Subcutaneous abdominal adipose tissue (tissue), 5 donors: ENCODE measurements at regions not wholly inside any gene's neighbourhood (a gene's known extent, or its start where the extent isn't known, plus 50 kb on each side); places are given as distances from the start of the nearest gene placed in this dataset.
"Not testable (repeated sequence)": the region's sequence is repeated elsewhere in the genome, so short reads cannot be mapped to it uniquely, and the experiment has no call there.

Experiments used
- H3K27ac ChIP-seq: one replicate; pipeline ENCODE4 v1.7.0; 2013; ENCODE audit warnings: low read depth, mild to moderate bottlenecking, inconsistent platforms, low read length, moderate library complexity
- H3K27me3 ChIP-seq, 5 donors: one replicate each; pipeline ENCODE4 v1.7.0; 2013; ENCODE audit warnings: low read length in 5 of 5, inconsistent platforms in 1 of 5; ENCODE audit not compliant: control insufficient read depth in 5 of 5, insufficient read depth in 4 of 5
- H3K36me3 ChIP-seq, 5 donors: one replicate each; pipeline ENCODE4 v1.7.0; 2013; ENCODE audit warnings: low read length in 5 of 5; ENCODE audit not compliant: control insufficient read depth in 5 of 5, insufficient read depth in 5 of 5
- H3K4me1 ChIP-seq, 5 donors: one replicate each; pipeline ENCODE4 v1.7.0; 2013; ENCODE audit warnings: low read length in 5 of 5, mild to moderate bottlenecking in 3 of 5, moderate library complexity in 1 of 5; ENCODE audit not compliant: control insufficient read depth in 5 of 5, insufficient read depth in 5 of 5
- H3K4me3 ChIP-seq, 5 donors: one replicate each; pipeline ENCODE4 v1.7.0; 2013; ENCODE audit warnings: low read length in 5 of 5, low read depth in 1 of 5
- H3K9ac ChIP-seq, 5 donors: one replicate each; pipeline ENCODE4 v1.7.0; 2013; ENCODE audit warnings: low read length in 5 of 5, mild to moderate bottlenecking in 4 of 5, moderate library complexity in 3 of 5
- H3K9me3 ChIP-seq, 5 donors: one replicate each; pipeline ENCODE4 v1.7.0; 2013; ENCODE audit warnings: low read length in 5 of 5; ENCODE audit not compliant: control insufficient read depth in 5 of 5
- donor health status: healthy.
- donor health status: healthy.
- donor health status: healthy.
- donor health status: healthy.
- donor health status: healthy.

GRCh38 chr3:71991046-71991445, 206.1 kb upstream of the PROK2 start:
- no peak overlapping the region for H3K27ac ChIP-seq
- H3K9me3 ChIP-seq = peaks cover 0 to 9% (median 5%) of the 10 kb centered on the region in 5 donors
- no peaks in the 10 kb centered on the region for H3K36me3 ChIP-seq
- H3K4me1 ChIP-seq = peaks cover 0 to 18% (median 6%) of the 10 kb centered on the region in 5 donors
- no peak overlapping the region for H3K4me3 ChIP-seq
- H3K9ac ChIP-seq = no peak overlapping the region
- H3K27me3 ChIP-seq = peaks cover 0 to 2% (median 0%) of the 10 kb centered on the region in 5 donors

DNA sequence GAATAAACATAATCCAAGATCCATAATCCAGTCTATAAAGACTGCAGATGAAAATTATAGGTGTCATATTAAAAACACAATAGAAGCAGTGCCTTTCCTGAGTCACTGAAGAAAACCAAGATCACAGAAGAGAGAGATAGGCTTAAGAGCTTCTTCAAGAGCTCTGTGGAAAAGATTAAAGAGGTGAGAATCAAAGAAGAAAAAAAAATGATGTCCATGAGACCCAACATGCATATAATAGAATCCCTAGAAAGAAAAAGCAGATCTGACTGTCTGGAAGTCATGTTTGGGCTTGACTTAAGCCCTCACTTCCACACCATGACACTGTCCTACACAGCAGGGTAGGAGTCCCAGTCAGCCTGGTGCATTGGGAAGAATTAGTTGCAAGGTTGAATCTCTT, 205.6 kb upstream of the PROK2 start:
- Histone ChIP-seq H3K9ac (no peak overlapping the region), H3K9me3 (peaks cover 0 to 9% (median 5%) of the 10 kb centered on the region in 5 donors), H3K27ac (no peak overlapping the region), H3K4me1 (peaks cover 0 to 18% (median 6%) of the 10 kb centered on the region in 5 donors), H3K36me3 (no peaks in the 10 kb centered on the region), H3K4me3 (no peak overlapping the region), H3K27me3 (peaks cover 0 to 2% (median 0%) of the 10 kb centered on the region in 5 donors)

DNA sequence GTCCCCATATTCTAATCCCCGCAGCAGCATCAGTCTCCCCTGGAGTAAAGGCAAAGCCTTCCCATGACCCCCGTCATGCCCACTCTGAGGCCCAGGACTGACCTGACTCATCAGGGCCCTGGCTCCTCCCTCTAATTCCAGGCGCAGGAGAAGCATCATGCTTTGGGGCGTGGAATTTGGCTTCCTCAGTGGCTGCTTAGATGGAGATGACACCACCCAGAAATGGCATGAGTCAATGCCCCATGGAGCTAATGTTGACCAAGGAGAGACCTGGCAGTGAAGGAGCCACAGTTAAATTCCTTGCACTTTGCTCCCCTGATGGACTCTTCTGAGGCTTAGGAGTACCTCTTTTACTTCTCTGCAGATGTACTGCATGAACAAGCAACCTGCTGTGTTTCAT, 204.2 kb upstream of the PROK2 start:
- Histone ChIP-seq H3K27me3 (no peaks in the 10 kb centered on the region), H3K4me3 (no peak overlapping the region), H3K4me1 (peaks cover 0 to 14% (median 6%) of the 10 kb centered on the region in 5 donors), H3K9ac (no peak overlapping the region), H3K27ac (no peak overlapping the region), H3K9me3 (peaks cover 0 to 9% (median 5%) of the 10 kb centered on the region in 5 donors), H3K36me3 (no peaks in the 10 kb centered on the region)

DNA sequence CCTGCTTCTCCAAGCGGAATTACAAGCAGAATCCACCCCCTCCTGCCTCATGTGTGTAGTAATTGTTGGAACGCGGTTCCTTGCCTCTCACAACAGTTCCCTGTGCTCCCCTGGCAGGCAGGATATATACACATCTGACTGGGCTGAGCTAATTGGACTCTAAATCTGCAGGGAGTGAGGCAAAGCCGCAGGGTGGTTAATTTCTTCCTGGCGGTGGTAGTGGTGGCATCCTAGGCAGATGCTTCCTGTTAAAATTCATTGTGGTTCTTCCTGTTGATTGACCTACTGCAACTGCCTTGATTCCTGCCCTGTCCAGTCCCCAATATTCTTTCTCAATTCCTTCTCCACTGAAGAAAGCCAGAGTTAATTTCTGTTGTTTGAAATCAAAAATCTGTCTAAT, 202.9 kb upstream of the PROK2 start:
- H3K27me3 ChIP-seq = no peaks in the 10 kb centered on the region
- H3K4me3 ChIP-seq = no peak overlapping the region
- peaks cover 0 to 13% (median 6%) of the 10 kb centered on the region in 5 donors for H3K4me1 ChIP-seq
- H3K27ac ChIP-seq = no peak overlapping the region
- H3K9me3 ChIP-seq = peaks cover 0 to 9% (median 5%) of the 10 kb centered on the region in 5 donors
- H3K9ac ChIP-seq = no peak overlapping the region
- H3K36me3 ChIP-seq = no peaks in the 10 kb centered on the region

GRCh38 chr3:71987089-71987735, 202.3 kb upstream of the PROK2 start:
- Histone ChIP-seq H3K4me3 (no peak overlapping the region), H3K9ac (no peak overlapping the region), H3K27me3 (no peaks in the 10 kb centered on the region), H3K9me3 (peaks cover 0 to 9% (median 5%) of the 10 kb centered on the region in 5 donors), H3K36me3 (no peaks in the 10 kb centered on the region), H3K4me1 (peaks cover 0 to 13% (median 6%) of the 10 kb centered on the region in 5 donors), H3K27ac (no peak overlapping the region)

GRCh38 chr3:71986606-71987005, 201.7 kb upstream of the PROK2 start:
- Histone ChIP-seq H3K27ac (no peak overlapping the region), H3K4me1 (peaks cover 0 to 13% (median 6%) of the 10 kb centered on the region in 5 donors), H3K27me3 (no peaks in the 10 kb centered on the region), H3K36me3 (no peaks in the 10 kb centered on the region), H3K9me3 (peaks cover 0 to 9% (median 5%) of the 10 kb centered on the region in 5 donors), H3K4me3 (no peak overlapping the region), H3K9ac (no peak overlapping the region)

DNA sequence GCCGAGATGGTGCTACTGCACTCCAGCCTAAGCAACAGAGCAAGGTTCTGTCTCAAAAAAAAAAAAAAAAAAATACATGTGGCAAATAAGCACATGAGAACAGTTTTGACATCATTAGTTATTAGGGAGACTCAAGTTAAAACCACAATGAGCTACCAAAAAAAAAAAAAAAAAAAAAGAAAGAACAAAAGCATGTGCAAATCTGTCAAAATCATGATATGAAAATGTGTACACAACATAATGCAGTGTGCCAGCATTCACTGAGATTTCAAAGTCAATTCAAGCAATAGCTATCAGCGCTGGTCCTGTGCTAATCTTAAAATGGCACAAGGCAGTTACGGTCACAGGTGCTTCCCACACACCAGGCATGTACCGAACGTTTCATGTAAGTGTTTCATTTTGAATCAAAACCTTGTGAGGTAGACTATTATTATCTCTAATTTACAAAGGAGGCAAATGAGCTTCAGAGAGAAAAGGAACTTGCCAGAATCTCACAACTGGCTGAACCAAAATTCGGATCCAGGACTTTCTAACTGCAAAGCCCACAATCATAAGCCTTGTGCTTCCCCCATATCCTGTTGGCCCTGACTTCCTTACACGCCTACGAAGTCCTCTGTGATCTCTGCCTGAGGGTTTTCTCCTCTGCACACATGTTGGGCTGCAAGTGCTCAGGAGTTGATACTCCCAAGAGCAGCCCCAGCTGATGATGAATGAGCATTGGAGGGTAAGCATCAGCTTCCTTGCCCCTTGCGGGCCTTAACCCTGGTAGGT, 200.1 kb upstream of the PROK2 start:
- Histone ChIP-seq H3K27ac (no peak overlapping the region), H3K9ac (no peak overlapping the region)

DNA sequence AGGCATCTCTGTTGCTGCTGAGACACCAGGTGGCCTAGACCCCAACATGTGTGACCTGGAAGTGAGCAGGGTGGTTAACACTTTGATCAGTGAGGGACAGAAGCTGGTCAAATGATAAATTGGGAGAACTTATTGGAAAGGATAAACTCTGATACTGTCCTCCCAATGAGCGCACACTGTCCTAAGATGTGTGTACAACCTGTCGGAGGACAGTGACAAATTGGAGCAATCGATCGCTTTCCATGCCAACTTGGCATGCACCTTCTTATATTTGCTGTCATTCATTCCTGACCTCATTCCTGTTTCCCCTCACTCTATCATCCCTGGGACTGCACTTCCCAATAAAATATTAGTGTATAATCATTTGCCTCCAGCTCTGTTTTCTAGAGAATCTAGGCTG, 198.7 kb upstream of the PROK2 start:
- no peak overlapping the region for H3K4me3 ChIP-seq
- H3K9ac ChIP-seq = no peak overlapping the region
- no peaks in the 10 kb centered on the region for H3K36me3 ChIP-seq
- no peak overlapping the region for H3K27ac ChIP-seq
- H3K9me3 ChIP-seq = no peaks in the 10 kb centered on the region
- H3K27me3 ChIP-seq = no peaks in the 10 kb centered on the region
- H3K4me1 ChIP-seq = peaks cover 0 to 13% (median 6%) of the 10 kb centered on the region in 5 donors

More for the DNA sequence above, 200.1 kb upstream of the PROK2 start:
- H3K27me3 ChIP-seq = no peaks in the 10 kb centered on the region
- H3K4me3 ChIP-seq = no peak overlapping the region
- no peaks in the 10 kb centered on the region for H3K9me3 ChIP-seq
- peaks cover 0 to 13% (median 6%) of the 10 kb centered on the region in 5 donors for H3K4me1 ChIP-seq
- H3K36me3 ChIP-seq = no peaks in the 10 kb centered on the region

DNA sequence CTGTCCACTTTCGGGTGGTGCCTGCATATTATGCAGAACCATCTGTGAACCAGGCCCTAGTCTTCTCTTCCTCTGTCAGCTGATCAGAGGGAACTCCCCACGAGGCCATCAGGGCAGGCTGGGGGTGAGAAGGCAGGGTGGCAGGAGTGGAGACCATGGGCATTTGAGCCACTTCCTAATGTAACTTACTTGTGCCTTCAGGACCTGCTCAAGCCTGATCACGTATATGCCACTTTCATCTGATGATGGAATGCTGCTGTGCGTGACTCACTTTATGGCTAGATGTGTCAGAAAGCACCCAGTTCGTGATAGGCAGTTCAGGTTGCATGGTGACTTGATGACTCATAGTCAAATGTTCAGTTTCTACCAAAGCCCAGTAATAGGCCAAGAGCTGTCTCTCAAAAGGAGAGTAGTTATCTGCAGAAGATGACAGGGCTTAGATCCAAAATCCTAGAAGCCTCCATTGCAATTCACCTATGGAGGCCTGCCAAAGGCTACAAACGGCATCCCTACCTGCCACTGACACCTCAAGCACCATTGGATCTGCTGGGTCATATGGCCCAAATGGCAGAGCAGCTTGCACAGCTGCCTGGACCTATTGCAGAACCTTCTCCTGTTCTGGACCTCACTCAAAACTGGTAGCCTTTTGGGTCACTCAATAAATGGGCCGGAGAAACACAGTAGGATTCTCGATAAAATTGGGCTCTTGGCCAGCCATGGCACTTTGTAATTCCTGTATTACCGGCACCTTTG, 197.7 kb upstream of the PROK2 start:
- H3K4me3 ChIP-seq, H3K9me3 ChIP-seq, H3K36me3 ChIP-seq, H3K27me3 ChIP-seq, H3K4me1 ChIP-seq, H3K9ac ChIP-seq, H3K27ac ChIP-seq: not testable (repeated sequence)

- peaks cover 0 to 3% (median 0%) of the 10 kb centered on the region in 5 donors for H3K27me3 ChIP-seq
- H3K27ac ChIP-seq = no peak overlapping the region
- no peaks in the 10 kb centered on the region for H3K4me1 ChIP-seq
- H3K4me3 ChIP-seq = no peak overlapping the region
- H3K36me3 ChIP-seq = no peaks in the 10 kb centered on the region
- H3K9me3 ChIP-seq = peaks cover 0 to 4% (median 0%) of the 10 kb centered on the region in 5 donors
- H3K9ac ChIP-seq = no peak overlapping the region
Measured at GRCh38 chr3:71979175-71979574, 194.2 kb upstream of the PROK2 start.
